Breast epithelium (tissue), 4 donors: ENCODE measurements at regions not wholly inside any gene's neighbourhood (a gene's known extent, or its start where the extent isn't known, plus 50 kb on each side); places are given as distances from the start of the nearest gene placed in this dataset.

Source experiments
- DNase-seq, 2 donors: peaks; one replicate each; pipeline ENCODE4 v3.0.0-alpha.2; 2019; ENCODE audit warnings: low spot score in 2 of 2
- H3K27ac ChIP-seq, 2 donors: fragments of 200-600 bp; sonication (generic) in 1 of 2; one replicate each; pipeline ENCODE4 v1.5.1; 2016 to 2019; ENCODE audit warnings: mild to moderate bottlenecking in 1 of 2
- H3K27me3 ChIP-seq, 2 donors: fragments of 200-600 bp; sonication (generic) in 1 of 2; one replicate each; pipeline versions ENCODE4 v1.5.1 to v1.6.0; 2017 to 2019; ENCODE audit warnings: control low read depth in 1 of 2, mild to moderate bottlenecking in 1 of 2
- H3K36me3 ChIP-seq: fragments of 200-600 bp; one replicate; pipeline ENCODE4 v1.5.1; 2019
- H3K4me1 ChIP-seq, 2 donors: fragments of 200-600 bp; sonication (generic); one replicate each; pipeline ENCODE4 v1.5.1; 2016 to 2019; ENCODE audit warnings: control low read depth in 1 of 2
- H3K4me3 ChIP-seq, 3 donors: fragments of 200-600 bp; sonication (generic); 1 replicate in 2 of 3; 2 replicates in 1 of 3; pipeline ENCODE4 v1.5.1; 2016 to 2019; ENCODE audit warnings: mild to moderate bottlenecking in 3 of 3, moderate library complexity in 2 of 3
- H3K9me3 ChIP-seq, 2 donors: fragments of 200-600 bp; sonication (generic) in 1 of 2; one replicate each; pipeline ENCODE4 v1.5.1; 2016 to 2019; ENCODE audit warnings: control low read depth in 1 of 2
- POLR2A ChIP-seq: fragments of 450-650 bp; IDR thresholded peaks from one replicate; pipeline ENCODE4 v1.6.1; 2016; ENCODE audit warnings: antibody characterized with exemption, mild to moderate bottlenecking, moderate library complexity
- POLR2AphosphoS5 ChIP-seq, 3 donors: sonication (generic); formaldehyde crosslinking; IDR thresholded peaks; one replicate each; pipeline ENCODE4 v1.6.1; 2017; ENCODE audit warnings: antibody characterized with exemption in 3 of 3
- intact Hi-C: fragments of 100-400 bp; cut with DNase I; formaldehyde crosslinking; loops from one replicate; pipeline ENCODE4 v1.15.1; 2023; ENCODE audit warnings: low total_unique reads
- TF ChIP-seq, protein P1 (sequence below), 3 donors: fragments of 450-650 bp; IDR thresholded peaks; one replicate each; pipeline ENCODE4 v1.5.1; 2016 to 2017; ENCODE audit warnings: antibody characterized with exemption in 3 of 3, mild to moderate bottlenecking in 3 of 3, moderate library complexity in 3 of 3

DNA sequence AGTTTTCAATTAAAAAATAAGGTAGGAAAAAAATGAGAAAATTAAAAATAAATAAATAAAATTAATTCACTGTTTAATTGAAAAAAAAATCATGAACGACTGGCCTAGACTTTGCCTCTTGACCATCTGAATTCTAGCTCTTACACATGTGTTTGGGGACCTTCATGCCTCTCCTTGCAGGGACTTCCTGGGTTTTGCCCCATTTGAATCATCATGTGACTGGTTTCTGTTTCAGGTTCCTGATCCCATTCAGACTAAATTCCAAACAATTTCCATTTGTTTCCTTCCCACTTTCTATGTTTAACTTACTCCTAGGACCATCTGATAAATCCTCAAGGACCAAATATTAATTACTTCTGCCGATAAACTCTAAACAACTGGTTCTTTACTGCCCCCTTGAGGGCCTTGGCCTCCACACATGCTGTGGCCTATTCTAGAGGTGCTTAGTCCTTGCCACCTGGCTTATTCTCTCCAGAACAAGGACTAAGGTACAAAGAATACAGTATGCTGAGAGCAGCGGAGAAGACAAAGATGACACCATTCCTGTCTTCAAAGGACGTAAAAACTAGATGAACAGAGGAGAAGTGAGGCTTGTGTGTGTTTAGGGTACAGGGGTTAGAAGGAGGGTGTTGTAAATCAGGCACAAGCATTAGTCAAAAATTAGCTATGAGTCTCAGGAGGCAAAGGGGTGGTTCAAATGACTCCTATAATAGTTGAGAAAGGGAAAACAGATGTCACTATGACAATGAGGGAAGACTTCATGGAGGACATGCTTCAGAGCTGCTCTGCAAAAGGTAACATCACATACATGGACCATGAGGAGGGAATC, 125.8 kb upstream of the AVPR1A start:
- no peak for DNase-seq
- TF ChIP-seq, protein P1, sequence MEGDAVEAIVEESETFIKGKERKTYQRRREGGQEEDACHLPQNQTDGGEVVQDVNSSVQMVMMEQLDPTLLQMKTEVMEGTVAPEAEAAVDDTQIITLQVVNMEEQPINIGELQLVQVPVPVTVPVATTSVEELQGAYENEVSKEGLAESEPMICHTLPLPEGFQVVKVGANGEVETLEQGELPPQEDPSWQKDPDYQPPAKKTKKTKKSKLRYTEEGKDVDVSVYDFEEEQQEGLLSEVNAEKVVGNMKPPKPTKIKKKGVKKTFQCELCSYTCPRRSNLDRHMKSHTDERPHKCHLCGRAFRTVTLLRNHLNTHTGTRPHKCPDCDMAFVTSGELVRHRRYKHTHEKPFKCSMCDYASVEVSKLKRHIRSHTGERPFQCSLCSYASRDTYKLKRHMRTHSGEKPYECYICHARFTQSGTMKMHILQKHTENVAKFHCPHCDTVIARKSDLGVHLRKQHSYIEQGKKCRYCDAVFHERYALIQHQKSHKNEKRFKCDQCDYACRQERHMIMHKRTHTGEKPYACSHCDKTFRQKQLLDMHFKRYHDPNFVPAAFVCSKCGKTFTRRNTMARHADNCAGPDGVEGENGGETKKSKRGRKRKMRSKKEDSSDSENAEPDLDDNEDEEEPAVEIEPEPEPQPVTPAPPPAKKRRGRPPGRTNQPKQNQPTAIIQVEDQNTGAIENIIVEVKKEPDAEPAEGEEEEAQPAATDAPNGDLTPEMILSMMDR (IDR thresholded peaks at IDR 0.05), result peak in 1 of 3 donors; percentile 41
- no peak for TF ChIP-seq POLR2AphosphoS5 (IDR thresholded peaks at IDR 0.05)
- no peaks in the 10 kb centered on the region for H3K36me3 ChIP-seq
- H3K4me3 ChIP-seq, result no peak overlapping the region
- no peaks in the 10 kb centered on the region for H3K27me3 ChIP-seq
- H3K27ac ChIP-seq, result no peak overlapping the region
- H3K4me1 ChIP-seq, result no peaks in the 10 kb centered on the region
- intact Hi-C loops, result no loop called here
- H3K9me3 ChIP-seq, result no peaks in the 10 kb centered on the region

DNA sequence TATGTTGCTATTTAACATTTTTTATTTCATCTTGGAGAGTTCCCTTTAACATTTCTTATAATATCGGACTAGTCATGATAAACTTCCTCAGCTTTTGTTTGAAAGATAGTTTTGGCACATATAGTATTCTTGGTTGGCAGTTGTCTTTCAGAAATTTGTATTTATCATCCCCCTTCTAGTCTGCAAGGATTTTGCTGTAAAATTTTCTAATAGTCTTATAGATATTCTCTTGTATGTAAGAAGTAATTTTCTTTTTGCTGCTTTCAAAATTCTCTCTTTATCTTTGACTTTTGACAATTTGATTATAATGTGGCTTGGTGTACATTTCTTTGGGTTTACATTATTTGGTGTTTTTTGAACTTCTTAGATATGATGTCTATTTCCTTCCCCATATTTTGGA, 116.0 kb upstream of the AVPR1A start:
- no peak overlapping the region for H3K4me3 ChIP-seq
- peaks cover 0 to 25% of the 10 kb centered on the region in 2 donors for H3K9me3 ChIP-seq
- no peak for TF ChIP-seq POLR2A
- H3K27ac ChIP-seq, result no peak overlapping the region
- intact Hi-C loops, result no loop called here
- H3K27me3 ChIP-seq, result no peaks in the 10 kb centered on the region
- H3K36me3 ChIP-seq, result no peaks in the 10 kb centered on the region
- H3K4me1 ChIP-seq, result no peaks in the 10 kb centered on the region
- DNase-seq, result no peak

DNA sequence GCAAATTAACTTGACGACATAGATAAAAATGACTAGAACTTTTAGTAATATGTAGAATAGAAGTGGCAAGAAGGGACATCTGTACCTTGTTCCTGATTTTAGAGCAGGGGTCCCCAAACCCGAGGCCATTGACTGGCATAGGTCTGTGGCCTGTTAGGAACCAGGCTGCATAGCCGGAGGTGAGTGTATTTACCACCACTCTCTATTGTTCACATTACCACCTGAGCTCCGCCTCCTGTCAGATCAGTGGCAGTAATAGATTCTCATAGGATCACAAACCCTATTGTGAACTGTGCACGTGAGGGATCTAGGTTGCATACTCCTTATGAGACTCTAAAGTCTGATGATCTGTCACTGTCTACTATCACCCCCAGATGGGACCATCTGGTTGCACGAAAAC, 113.6 kb upstream of the AVPR1A start:
- no peak for DNase-seq
- no peak overlapping the region for H3K27ac ChIP-seq
- H3K4me3 ChIP-seq, result no peak overlapping the region
- H3K9me3 ChIP-seq, result peaks cover 0 to 25% of the 10 kb centered on the region in 2 donors
- no peaks in the 10 kb centered on the region for H3K4me1 ChIP-seq
- intact Hi-C loops, result no loop called here
- TF ChIP-seq POLR2AphosphoS5 (IDR thresholded peaks at IDR 0.05) (no peak), POLR2A (no peak)
- TF ChIP-seq, protein P1 (IDR thresholded peaks at IDR 0.05), result no peak
- no peaks in the 10 kb centered on the region for H3K27me3 ChIP-seq
- H3K36me3 ChIP-seq, result no peaks in the 10 kb centered on the region

DNA sequence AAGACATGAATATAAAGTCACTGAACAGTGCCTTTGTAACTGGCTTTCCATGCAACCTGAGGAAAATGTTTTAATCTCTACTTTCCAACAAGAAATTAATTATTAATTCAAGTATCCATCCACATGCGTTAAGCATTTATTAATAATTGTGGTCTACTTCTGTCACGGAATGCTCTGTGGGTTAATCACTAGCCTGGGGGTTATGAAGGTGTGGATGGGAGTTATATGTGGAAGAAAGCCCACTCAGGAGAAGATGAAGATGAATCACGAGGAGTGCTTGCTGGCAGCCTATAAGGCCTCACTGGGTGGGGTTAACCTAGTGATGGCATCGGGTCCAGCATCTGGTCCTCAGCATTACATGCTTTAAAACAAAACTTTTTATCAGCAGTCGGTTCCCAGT, 99.5 kb upstream of the AVPR1A start:
- intact Hi-C loops, result no loop called here

DNA sequence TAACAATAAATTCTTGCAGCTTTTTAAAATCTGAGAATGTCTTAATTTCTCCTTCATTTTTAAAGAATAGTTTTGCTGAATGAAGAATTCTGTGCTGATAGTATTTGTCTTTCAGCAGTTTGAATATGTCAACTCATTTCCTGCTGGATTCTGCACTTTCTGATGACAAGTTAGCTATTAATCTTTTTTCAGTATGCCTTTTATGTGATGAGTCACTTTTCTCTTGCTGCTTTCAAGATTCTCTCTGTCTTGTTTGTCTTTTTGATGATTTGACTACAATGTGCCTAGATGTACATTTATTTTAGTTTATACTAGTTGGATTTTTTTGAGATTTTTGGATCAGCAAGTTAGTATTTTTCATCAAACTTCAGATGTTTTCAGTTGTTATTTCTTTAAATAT, 87.9 kb upstream of the AVPR1A start:
- intact Hi-C loops, result no loop called here
- TF ChIP-seq POLR2A, result no peak
- TF ChIP-seq POLR2AphosphoS5 (IDR thresholded peaks at IDR 0.05), result no peak
- TF ChIP-seq, protein P1 (IDR thresholded peaks at IDR 0.05), result no peak
- Histone ChIP-seq H3K27ac (no peak overlapping the region), H3K4me3 (no peak overlapping the region), H3K9me3 (peaks cover 6 to 20% of the 10 kb centered on the region in 2 donors), H3K36me3 (no peaks in the 10 kb centered on the region), H3K4me1 (no peaks in the 10 kb centered on the region), H3K27me3 (no peaks in the 10 kb centered on the region)
- DNase-seq, result no peak

More for the DNA sequence above, 99.5 kb upstream of the AVPR1A start:
- no peaks in the 10 kb centered on the region for H3K27me3 ChIP-seq
- no peaks in the 10 kb centered on the region for H3K36me3 ChIP-seq
- H3K4me1 ChIP-seq, result no peaks in the 10 kb centered on the region
- no peak overlapping the region for H3K27ac ChIP-seq
- no peak for DNase-seq
- H3K9me3 ChIP-seq, result no peaks in the 10 kb centered on the region
- no peak overlapping the region for H3K4me3 ChIP-seq
- TF ChIP-seq POLR2A (no peak), POLR2AphosphoS5 (IDR thresholded peaks at IDR 0.05) (no peak)
- TF ChIP-seq, protein P1 (IDR thresholded peaks at IDR 0.05), result no peak
